Medulla oblongata (tissue), 1 donor: ENCODE measurements at regions not wholly inside any gene's neighbourhood (a gene's known extent, or its start where the extent isn't known, plus 50 kb on each side); places are given as distances from the start of the nearest gene placed in this dataset.
"Not testable (repeated sequence)": the region's sequence is repeated elsewhere in the genome, so short reads cannot be mapped to it uniquely, and the experiment has no call there.

ENCODE experiments used
- DNase-seq: peaks from one replicate; pipeline ENCODE4 v3.0.0-alpha.2; 2015; ENCODE audit errors: extremely low spot score

DNA sequence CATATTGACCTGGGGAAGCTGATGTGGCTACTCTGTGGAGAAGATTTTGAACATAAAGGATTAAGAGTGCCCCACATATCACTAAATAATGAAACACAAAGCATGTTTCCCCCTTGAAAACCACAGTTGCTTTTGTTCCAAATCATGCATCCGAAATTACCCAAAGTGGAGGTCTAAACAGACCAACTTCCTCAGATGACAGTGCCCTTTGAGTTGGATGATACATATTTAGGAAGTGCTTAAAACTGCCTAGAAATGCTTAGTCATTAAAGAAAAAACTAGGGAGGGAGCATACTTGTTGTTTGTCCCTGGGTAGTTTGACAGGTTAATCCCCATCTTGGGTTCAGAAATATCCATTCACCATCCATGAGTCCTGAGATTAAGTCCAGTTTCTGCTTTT is 1070.3 kb downstream of the SUCLG1 start:
- DNase-seq: no peak

DNA sequence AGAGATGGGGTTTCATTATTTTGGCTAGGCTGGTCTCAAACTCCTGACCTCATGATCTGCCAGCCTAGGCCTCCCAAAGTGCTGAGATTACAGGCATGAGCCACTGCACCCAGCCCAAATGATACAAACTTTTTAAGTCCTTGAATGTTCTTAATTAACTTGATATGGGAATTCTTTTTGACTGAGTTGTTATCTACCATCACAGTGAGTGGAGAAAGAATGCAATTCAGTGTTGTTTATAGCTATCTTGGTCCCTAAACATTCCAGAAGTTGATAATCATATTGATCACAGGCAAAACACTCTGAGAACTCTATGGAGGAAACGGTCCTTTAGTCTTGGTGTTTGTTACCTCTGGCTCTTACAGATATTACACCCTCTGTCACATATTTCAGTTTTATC is 1072.5 kb downstream of the SUCLG1 start:
- DNase-seq: no peak

DNA sequence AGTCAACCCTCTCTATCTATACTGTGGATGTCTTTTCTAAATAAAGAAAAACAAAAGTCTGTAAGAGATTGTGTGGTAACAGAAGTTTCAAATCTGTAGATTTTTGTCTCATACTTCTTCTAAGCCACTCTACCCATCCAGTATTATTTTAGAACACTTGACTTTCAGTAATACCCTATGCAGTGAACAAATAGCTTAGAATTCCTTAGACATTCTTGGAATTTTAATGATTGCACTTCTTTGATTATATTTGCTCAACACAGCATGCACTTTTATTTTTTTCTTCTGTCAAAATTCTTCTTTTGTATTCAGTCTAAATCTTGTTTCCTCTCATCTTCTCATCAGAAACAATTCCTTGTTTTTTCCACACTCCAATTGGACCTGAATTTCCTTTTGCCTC is 1080.2 kb downstream of the SUCLG1 start:
- DNase-seq: no peak

GRCh38 chr2:83376731-83377130 is 1082.3 kb downstream of the SUCLG1 start:
- no peak for DNase-seq

- DNase-seq: no peak
These were observed 1088.7 kb downstream of the SUCLG1 start for GRCh38 chr2:83370419-83370762.

DNA sequence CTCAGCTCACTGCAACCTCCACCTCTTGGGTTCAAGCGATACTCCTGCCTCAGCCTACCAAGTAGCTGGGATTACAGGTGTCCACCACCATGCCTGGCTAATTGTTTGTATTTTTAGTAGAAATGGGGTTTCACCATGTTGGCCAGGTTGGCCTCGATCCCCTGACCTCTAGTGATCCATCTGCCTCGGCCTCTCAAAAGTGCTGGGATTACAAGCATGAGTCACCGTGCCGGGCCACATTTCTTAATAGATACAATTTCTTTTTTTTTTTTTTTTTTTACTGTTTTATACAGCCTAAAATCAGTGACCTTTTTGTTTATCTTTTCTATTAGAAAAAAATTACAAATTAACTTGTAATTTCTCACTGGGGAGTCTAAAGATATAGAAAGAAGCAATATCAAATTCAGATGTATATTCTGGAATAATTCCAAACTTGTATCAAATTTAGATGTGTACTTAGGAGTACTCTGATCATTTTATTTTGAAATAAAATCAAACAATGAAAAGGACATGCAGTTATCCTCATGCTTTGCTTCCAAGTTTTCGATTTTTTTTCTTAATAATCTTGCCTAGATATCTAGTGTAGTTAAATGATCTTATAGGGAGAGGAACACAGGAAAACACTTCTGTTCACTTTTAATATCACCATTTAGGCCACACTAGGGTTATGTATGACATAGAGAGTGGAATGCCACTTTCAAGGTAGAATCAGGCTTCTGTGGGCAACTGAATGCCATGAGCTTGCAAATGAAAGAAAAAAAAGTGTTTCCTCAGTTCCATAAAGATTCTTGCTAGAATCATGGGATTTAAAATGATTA is 1089.3 kb downstream of the SUCLG1 start:
- DNase-seq: no peak

DNA sequence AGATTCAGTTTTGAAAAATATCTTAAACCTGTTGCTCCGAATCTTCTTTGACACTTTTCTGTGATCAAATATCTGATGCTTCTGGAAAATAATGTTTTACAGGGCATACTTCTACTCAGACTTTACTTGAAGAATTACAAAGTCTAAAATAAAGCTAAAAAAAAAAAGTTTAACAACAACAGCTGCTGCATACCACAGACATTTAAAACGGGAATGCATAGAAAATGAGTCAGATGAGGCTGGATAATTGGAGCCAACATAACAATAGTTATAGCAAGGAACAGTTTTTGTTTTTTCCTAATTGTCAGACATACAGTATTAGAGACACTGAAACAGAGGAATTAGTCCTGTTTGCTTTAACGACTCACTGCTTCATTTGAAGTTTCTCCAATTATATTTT is 1090.2 kb downstream of the SUCLG1 start:
- DNase-seq: no peak

- no peak for DNase-seq
These were observed 1090.6 kb downstream of the SUCLG1 start for GRCh38 chr2:83368461-83368860.

DNA sequence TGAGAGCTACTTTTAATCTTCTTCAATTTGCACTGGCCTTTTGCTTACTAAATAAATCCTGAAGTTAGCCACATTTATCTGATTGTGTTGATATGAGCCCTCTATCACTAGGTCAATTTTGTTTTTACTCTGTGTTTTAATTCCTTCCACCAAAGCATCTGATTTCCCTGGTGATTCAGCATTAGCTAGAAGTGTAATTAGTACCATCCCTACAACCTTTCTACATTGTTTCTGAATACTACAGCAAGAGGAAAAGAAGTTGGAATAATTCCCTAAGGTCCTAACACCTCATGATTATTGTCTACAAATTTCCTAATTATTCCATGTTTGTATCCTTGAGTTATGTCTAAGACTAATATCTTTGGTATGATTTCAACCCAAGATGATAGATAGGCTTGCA is 1093.6 kb downstream of the SUCLG1 start:
- no peak for DNase-seq

- no peak for DNase-seq
These were observed 1094.8 kb downstream of the SUCLG1 start for GRCh38 chr2:83364264-83364663.

GRCh38 chr2:83363138-83363537 is 1095.9 kb downstream of the SUCLG1 start:
- DNase-seq: not testable (repeated sequence)

- DNase-seq: no peak
These were observed 1099.7 kb downstream of the SUCLG1 start for GRCh38 chr2:83359336-83359735.

- DNase-seq: no peak
These were observed 1116.2 kb downstream of the SUCLG1 start for GRCh38 chr2:83342860-83343329.

- no peak for DNase-seq
These were observed 1118.7 kb downstream of the SUCLG1 start for GRCh38 chr2:83340424-83340823.

DNA sequence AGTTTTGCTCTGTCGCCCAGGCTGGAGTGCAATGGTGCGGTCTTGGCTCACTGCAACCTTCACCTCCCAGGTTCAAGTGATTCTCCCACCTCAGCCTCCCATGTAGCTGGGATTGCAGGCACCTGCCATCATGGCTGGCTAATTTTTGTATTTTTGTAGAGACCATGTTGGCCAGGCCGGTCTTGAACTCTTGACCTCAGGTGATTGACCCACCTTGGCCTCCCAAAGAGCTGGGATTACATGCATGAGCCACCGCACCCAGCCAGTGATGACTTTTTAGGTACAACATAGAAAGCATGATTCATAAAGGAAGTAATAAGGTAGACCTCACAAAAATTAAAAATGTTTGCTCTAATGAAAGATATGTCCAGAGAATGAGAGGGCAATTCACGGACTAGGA is 1119.1 kb downstream of the SUCLG1 start:
- not testable (repeated sequence) for DNase-seq

DNA sequence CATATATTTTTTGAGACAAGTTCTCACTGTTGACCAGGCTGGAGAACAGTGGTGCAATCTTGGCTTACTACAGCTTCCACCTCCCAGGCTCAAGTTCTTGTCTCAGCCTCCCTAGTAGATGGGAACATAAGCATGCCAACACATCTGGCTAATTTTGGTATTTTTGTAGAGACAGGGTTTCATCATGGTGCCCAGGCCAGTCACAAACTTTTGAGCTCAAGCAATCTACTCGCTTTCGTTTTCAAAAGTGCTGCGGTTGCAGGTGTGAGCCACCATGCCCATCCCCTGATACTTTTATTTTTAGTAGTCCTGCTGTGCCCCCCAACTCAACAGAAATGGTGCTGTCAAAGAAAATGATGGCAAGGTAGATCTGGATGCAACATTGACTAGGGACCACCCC is 1127.3 kb downstream of the SUCLG1 start:
- no peak for DNase-seq

- no peak for DNase-seq
These were observed 1136.0 kb downstream of the SUCLG1 start for GRCh38 chr2:83323038-83323437.

DNA sequence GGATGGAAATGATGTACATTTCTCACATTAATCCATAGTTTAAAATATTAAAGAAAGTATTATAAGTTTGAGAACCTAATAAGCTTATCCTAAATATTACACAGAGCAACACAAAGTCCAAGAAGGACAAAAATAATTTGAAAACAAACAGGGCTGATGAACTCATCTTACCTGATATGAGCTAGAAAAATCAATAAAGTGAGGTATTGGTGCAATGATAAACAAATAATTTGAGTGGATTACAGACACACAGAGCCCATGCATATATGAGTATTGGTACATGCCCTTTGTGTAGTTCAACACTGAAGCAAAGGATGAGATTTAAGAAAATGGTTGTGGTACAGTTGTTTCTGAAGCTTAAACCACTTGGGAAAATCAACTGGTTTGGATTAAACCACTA is 1139.0 kb downstream of the SUCLG1 start:
- DNase-seq: no peak

- no peak for DNase-seq
These were observed 1153.2 kb downstream of the SUCLG1 start for GRCh38 chr2:83305758-83306378.

DNA sequence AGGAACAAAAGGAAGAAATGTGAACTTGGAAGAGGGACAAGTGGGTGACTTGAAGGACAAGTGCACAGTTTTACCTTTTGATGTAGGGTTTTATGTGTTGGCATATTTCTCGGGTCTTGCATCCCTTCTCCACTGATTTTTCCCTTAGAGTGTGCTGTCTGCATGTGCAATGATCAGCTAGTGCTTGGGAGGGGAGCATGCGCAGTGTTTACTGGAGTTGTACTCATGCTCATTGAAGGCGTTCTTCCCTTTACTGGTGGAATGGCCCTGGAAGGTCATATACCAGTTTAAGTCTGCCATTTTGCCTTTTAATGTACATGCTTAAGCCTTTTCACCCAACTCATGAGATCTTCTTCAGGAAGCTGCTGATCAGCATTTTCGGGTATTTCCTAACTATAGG is 1168.0 kb downstream of the SUCLG1 start:
- no peak for DNase-seq

GRCh38 chr2:83282841-83283240 is 1176.2 kb downstream of the SUCLG1 start:
- no peak for DNase-seq

DNA sequence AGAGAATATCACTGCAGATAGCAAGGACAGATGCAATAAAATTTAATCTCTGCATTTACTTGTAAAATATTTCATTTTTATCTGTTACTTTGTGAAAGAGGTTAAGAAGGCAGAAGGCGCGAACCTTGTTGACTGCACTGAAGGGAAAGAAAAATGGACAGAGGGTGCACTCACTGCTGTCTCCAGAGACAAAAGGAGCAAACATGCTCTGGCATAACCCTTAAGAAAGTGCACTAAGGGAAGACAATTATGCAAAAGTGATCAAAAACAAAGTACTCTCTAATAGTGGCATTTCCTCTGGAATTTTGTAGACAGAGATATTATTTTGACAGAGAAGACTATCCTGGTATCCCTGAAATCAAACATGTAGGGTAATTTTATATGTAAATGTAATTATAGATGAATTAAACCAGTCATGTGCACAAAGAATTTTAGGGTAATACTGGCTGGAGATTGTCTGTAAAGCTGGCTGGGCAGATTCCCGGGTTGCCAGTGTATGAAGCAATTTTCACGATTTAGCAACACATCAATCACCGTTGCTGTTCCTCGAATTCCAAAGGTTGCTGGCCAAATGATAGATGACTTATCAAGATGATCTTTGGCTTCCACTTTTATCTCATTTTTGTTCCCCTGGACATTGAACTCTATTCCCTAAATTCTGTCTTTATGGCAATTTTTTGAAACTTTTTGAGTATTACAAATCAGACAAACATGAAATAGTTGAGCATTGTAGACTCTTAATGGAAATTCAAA is 1176.9 kb downstream of the SUCLG1 start:
- DNase-seq: no peak

- DNase-seq: no peak
These were observed 1178.7 kb downstream of the SUCLG1 start for GRCh38 chr2:83280391-83280790.
